ENCODE measurements at regions not wholly inside any gene's neighbourhood (a gene's known extent, or its start where the extent isn't known, plus 50 kb on each side); places are given as distances from the start of the nearest gene placed in this dataset.

GRCh38 chr6:23302514-23302913, 733.1 kb downstream of the HDGFL1 start:
- CTCF ChIA-PET: no interaction called here
- Histone ChIP-seq H3K36me3 (ENCODE audit: control insufficient read depth, insufficient read depth, low read length) (no peaks in the 10 kb centered on the region), H3K9ac (ENCODE audit: low read depth, low read length) (no peak overlapping the region), H3K4me1 (ENCODE audit: control insufficient read depth, insufficient read depth, low read length) (no peaks in the 10 kb centered on the region), H3K4ac (ENCODE audit: low read depth, low read length) (no peak overlapping the region), H3K79me1 (ENCODE audit: low read depth in 1 of 2, low read length in 2 of 2) (no peaks in the 10 kb centered on the region), H4K20me1 (ENCODE audit: insufficient read depth, low read length) (no peaks in the 10 kb centered on the region), H3K18ac (ENCODE audit: low read depth, low read length) (no peak overlapping the region), H2AK5ac (ENCODE audit: low read depth, low read length) (no peak overlapping the region), H3K4me2 (ENCODE audit: low read depth, low read length) (no peak overlapping the region), H4K5ac (ENCODE audit: low read depth, low read length) (no peak overlapping the region), H2BK20ac (ENCODE audit: low read depth, low read length) (no peak overlapping the region), H3K27me3 (ENCODE audit: control insufficient read depth, insufficient read depth, low read length) (no peaks in the 10 kb centered on the region), H4K91ac (ENCODE audit: insufficient read depth, low read depth, low read length) (no peak overlapping the region), H3K14ac (replicated peaks; ENCODE audit: low read depth, low read length) (no peak overlapping the region), H2BK5ac (ENCODE audit: low read depth, low read length, poor library complexity, severe bottlenecking) (no peak overlapping the region), H3K4me3 (ENCODE audit: insufficient read depth, low read depth, low read length) (no peak overlapping the region), H3K9me3 (ENCODE audit: control insufficient read depth, insufficient read depth, low read length) (no peaks in the 10 kb centered on the region), H2AK9ac (replicated peaks; ENCODE audit: low read depth, low read length, poor library complexity) (no peak overlapping the region), H3K23ac (ENCODE audit: low read depth, low read length) (no peak overlapping the region), H2AFZ (replicated peaks; ENCODE audit: low read length, poor library complexity) (no peak overlapping the region), H3K27ac (ENCODE audit: insufficient read depth, low read length) (no peak overlapping the region), H3K56ac (ENCODE audit: extremely low read depth, insufficient read depth, low read length) (no peak overlapping the region), H3K9me1 (ENCODE audit: insufficient read depth, low read length) (no peaks in the 10 kb centered on the region), H4K8ac (ENCODE audit: low read depth in 2 of 2, low read length in 2 of 2) (no peak overlapping the region), H2BK120ac (ENCODE audit: low read depth, low read length) (no peak overlapping the region), H2BK15ac (ENCODE audit: low read depth, low read length) (no peak overlapping the region)
- WGBS, 2 experiments (ENCODE audit: extremely low coverage in 2 of 2, insufficient read length in 1 of 2): no CpG with 5 or more reads among the region's 4 CpGs
- BruUV-seq (replicated peaks): no TSS peak
- TF ChIP-seq MAFK (IDR thresholded peaks at IDR 0.05; ENCODE audit: low read depth, low read length) (no peak), NFE2L2 (IDR thresholded peaks at IDR 0.05; ENCODE audit: low read depth, low read length) (no peak), USF2 (IDR thresholded peaks at IDR 0.05; ENCODE audit: low read depth, low read length) (no peak), CHD1 (IDR thresholded peaks at IDR 0.05; ENCODE audit: low read depth, low read length) (no peak), RFX5 (IDR thresholded peaks at IDR 0.05; ENCODE audit: low read depth, low read length) (no peak), RAD21 (IDR thresholded peaks at IDR 0.05; ENCODE audit: low read length) (no peak), MAZ (IDR thresholded peaks at IDR 0.05; ENCODE audit: borderline replicate concordance, low read depth, low read length) (no peak), BHLHE40 (IDR thresholded peaks at IDR 0.05; ENCODE audit: low read depth, low read length) (no peak), POLR2A (IDR thresholded peaks at IDR 0.05; ENCODE audit: low read depth, low read length) (no peak), CTCF (conservative IDR thresholded peaks at IDR 0.05; ENCODE audit: low read depth, low read length) (no peak), CEBPB (IDR thresholded peaks at IDR 0.05; ENCODE audit: low read depth, low read length) (no peak), ELK1 (IDR thresholded peaks at IDR 0.05; ENCODE audit: borderline replicate concordance, low read depth, low read length) (no peak), RCOR1 (IDR thresholded peaks at IDR 0.05; ENCODE audit: insufficient replicate concordance, low read length) (no peak), FOS (IDR thresholded peaks at IDR 0.05; ENCODE audit: low read depth, low read length) (no peak)
- ATAC-seq (ENCODE audit: low read depth) (no peak), DNase-seq (no peak)
- intact Hi-C loops (cut with micrococcal nuclease) (no loop called here), dilution Hi-C loops (cut with HindIII; ENCODE audit: low sequenced_read_pairs, unreplicated experiment) (no loop called here), in situ Hi-C loops (cut with MboI; ENCODE audit: low sequenced_read_pairs) (no loop called here)
- POLR2A ChIA-PET (ENCODE audit: unreplicated experiment): no interaction called here
